HG02763 (cell line): ENCODE measurements at regions not wholly inside any gene's neighbourhood (a gene's known extent, or its start where the extent isn't known, plus 50 kb on each side); places are given as distances from the start of the nearest gene placed in this dataset.

Source experiments
- ATAC-seq: cut with Tn5 transposase; IDR thresholded peaks from one replicate; pipeline ENCODE4 v1.9.1; 2021; ENCODE audit warnings: mild to moderate bottlenecking, moderate library complexity; ENCODE audit not compliant: unreplicated experiment

- ATAC-seq: no peak
Measured at GRCh38 chr2:176752295-176752694, 460.3 kb upstream of the HNRNPA3 start.

DNA sequence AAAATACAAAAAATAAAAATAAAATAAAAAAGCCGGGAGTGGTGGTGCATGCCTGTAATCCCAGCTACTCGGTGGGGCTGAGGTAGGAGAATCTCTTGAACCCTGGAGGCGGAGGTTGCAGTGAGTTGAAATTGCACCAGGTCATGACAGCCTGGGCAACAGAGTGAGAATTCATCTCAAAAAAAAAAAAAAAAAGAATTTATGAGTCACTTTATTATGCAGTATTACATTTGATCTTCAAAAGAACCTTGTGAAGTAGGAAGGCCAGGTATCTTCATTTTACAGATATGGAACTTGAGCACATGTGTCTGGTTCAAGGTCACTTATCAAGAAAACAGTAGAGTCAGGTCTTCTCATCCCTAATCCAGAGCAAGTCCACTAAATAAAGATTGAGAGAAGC, 459.4 kb upstream of the HNRNPA3 start:
- ATAC-seq: no peak

- ATAC-seq: no peak
Measured at GRCh38 chr2:176753752-176754474, 458.7 kb upstream of the HNRNPA3 start.

- ATAC-seq: no peak
Measured at GRCh38 chr2:176755537-176756135, 457.0 kb upstream of the HNRNPA3 start.

DNA sequence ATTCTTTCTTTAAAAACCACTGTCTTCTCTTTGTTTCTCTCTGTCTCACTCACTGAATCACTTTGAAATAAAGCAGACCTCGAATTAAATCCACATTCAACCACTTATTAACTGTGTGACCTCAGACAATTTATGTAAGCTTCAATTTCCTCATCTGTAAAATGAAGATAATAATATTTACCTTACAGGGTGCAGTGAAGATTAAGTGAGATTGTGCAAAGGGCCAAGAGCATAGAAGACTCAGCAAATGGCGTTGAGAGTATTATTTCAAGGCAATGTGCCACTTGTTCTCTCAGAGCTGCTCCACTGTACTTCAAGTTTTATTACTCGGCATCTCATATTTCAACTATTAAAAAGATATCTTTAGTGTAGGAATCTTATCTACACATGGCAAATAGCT, 454.2 kb upstream of the HNRNPA3 start:
- no peak for ATAC-seq

- ATAC-seq: no peak
Measured at GRCh38 chr2:176760439-176760838, 452.2 kb upstream of the HNRNPA3 start.

DNA sequence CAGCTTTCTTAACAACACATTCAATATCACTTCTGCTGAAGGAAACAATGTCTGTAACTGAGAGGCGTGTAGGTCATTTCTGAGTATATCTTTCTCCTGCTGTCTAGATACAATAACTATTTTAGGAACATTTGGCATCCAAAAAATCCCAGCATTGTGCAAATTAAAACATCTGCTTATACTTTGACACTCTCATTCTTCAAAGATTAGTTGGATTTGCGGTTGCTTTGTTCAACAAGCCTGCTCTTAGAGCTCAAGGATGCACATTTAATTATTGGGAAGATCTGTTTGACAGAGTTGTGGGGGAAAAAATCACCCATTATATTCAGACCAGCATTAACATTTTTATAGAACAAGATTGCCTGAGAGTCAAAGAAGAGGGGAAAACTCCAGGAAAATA, 449.5 kb upstream of the HNRNPA3 start:
- ATAC-seq: no peak

DNA sequence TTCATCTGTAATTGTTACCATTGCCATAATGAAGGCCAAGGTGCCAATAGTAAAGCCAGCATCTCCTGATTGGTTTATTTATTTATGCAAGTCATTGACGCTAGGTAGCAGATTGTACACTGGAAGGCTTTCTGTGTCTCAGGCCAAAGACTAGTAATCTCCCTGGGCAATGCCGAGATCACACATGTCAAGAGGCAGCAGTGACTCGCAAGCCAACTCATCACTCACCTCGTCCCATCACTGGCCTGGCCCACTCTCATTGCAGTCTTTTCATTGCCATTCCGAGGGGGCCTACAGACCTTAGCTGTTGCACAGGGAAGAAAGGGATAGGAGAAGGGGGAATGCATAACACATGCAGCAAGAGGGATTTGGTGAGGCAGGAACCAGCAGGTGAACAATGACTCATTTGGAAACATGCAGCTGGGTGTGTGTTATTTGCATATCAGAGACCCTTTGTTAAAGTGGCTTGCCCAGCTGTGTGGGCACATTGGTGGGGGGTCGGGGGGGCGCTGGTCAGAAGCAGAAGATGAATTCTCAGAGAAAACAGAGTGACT, 448.7 kb upstream of the HNRNPA3 start:
- ATAC-seq: peak; percentile 60

DNA sequence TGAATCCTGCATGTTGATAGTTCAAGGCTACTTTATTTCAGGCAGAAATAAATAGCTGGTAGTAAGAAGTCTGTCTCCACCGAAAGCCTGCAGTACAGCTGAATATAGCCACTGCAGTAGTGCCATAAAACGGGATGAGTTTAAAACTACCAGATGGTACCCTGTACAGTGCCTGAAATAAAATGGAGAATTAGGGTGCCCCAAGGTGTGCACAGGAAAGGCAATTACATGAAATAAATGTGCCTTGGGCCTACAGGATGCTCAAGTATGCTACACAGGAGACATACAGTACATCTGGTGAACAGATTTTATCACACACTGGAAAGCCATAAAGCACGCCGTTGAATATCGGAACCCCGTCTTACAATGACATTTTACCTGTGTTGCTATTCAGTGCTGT, 447.7 kb upstream of the HNRNPA3 start:
- ATAC-seq: no peak

GRCh38 chr2:176766005-176766404, 446.6 kb upstream of the HNRNPA3 start:
- ATAC-seq: no peak

DNA sequence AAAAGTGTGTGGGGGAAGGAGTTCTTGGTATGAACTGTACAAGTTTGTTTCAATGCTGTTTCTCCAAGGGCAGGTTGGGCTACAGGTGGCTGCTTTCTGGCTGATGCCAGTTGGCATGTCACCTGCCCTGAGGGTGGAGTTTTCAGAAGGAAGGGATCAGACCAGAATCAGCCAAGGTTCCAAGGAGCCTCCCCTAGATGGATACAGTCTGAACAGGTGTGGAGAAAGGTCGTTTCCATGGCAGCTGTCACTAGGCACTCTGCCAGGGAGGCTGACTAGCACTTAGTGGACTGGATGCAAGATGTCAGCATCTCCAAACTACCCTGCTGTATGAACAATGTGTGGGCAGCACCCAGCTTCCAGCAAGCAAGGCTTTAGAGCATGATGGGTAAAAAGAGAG, 444.4 kb upstream of the HNRNPA3 start:
- no peak for ATAC-seq

- ATAC-seq: no peak
Measured at GRCh38 chr2:176769021-176769420, 443.6 kb upstream of the HNRNPA3 start.

DNA sequence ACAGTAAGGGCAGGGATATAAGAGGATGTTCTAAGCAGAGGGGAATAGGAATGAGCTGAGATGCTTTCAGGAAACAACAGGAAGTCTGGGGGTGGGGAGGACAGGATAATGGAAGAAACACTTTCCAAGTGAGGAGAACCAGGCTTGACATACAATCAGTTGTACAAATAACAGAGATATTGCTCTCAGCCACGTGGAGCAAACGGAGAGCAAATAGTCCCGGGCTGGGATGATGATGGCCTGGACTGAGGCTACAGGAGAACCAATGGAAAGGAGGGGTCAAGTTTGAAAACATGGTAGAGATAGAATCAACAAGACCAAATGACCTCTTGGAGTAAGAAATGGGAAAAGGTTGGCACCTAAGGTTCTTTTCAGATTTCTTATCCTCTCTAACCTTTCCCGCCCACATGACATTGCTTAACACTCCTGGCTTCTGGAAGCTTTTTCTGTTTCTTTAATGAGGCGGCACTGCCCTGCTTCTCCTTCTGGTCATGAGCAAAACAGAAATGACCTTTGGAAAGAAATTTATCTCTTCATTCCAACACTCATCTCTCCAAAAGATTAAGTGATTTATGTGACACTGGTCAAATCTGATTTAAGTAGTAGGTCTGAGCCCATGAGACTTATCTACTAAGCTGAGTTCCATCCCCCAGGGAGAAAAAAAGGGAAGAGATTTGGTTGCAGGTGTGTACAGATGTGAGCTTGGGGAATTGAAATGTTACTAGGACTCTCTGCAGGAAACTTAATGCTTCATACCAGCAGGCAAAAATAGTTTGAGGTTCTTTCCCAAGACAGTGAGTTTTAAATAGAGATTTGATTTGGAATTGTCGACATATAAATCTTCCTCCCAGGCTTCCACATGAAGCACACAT, 442.9 kb upstream of the HNRNPA3 start:
- ATAC-seq: no peak

GRCh38 chr2:176772816-176773215, 439.8 kb upstream of the HNRNPA3 start:
- ATAC-seq: no peak

GRCh38 chr2:176774766-176775451, 437.7 kb upstream of the HNRNPA3 start:
- no peak for ATAC-seq

DNA sequence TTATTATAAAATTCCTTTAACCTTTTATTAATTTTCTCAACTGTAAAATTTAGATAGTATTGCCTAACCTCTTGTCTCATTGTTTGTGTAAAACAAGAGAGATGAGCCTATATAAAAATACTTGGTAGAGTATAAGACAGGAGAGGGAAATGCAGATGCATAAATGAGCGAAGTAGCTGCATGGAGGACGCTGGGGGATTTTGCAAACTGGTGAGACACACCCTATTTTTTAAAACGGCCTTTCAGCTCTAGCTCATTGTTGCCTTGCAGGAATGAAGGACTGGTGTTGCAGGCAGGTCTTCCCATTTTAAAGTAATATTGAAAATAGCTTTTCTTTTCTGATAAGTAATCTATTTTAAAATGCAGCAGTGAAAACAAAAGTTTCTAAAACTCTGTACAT, 435.3 kb upstream of the HNRNPA3 start:
- ATAC-seq: no peak

DNA sequence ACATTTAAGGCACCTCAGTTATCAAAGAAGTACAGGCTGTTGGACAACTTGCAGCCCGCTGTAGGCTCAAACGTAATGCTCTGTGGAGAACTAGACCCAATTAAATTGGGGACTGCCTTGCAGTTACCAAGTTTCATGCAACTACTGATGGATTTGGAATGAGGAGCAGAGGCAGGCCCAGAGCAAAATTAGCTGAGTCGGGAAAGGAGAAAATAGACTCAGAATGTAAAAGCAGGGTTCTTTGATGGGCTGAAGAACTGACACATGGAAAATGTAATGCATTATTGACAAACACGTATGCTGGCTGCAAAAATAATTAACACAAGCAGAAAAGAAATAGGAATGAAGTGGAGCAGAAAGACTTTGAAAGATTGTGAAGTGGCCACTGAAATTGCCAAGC, 432.7 kb upstream of the HNRNPA3 start:
- no peak for ATAC-seq

GRCh38 chr2:176780348-176780747, 432.2 kb upstream of the HNRNPA3 start:
- ATAC-seq: no peak

- ATAC-seq: no peak
Measured at GRCh38 chr2:176781570-176782217, 430.9 kb upstream of the HNRNPA3 start.

GRCh38 chr2:176784633-176785200, 427.9 kb upstream of the HNRNPA3 start:
- no peak for ATAC-seq
